ENCODE measurements at regions not wholly inside any gene's neighbourhood (a gene's known extent, or its start where the extent isn't known, plus 50 kb on each side); places are given as distances from the start of the nearest gene placed in this dataset.

- H3K4me3 ChIP-seq (ENCODE audit: control insufficient read depth, low read depth, low read length): no peak overlapping the region
- no peak for DNase-seq (ENCODE audit: low read depth)
- TF ChIP-seq, protein P1, sequence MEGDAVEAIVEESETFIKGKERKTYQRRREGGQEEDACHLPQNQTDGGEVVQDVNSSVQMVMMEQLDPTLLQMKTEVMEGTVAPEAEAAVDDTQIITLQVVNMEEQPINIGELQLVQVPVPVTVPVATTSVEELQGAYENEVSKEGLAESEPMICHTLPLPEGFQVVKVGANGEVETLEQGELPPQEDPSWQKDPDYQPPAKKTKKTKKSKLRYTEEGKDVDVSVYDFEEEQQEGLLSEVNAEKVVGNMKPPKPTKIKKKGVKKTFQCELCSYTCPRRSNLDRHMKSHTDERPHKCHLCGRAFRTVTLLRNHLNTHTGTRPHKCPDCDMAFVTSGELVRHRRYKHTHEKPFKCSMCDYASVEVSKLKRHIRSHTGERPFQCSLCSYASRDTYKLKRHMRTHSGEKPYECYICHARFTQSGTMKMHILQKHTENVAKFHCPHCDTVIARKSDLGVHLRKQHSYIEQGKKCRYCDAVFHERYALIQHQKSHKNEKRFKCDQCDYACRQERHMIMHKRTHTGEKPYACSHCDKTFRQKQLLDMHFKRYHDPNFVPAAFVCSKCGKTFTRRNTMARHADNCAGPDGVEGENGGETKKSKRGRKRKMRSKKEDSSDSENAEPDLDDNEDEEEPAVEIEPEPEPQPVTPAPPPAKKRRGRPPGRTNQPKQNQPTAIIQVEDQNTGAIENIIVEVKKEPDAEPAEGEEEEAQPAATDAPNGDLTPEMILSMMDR (conservative IDR thresholded peaks at IDR 0.05; ENCODE audit: control insufficient read depth, insufficient read depth, low read depth, low read length): no peak
Measured at GRCh38 chr3:160140756-160141155, 84.5 kb upstream of the C3orf80 start.

DNA sequence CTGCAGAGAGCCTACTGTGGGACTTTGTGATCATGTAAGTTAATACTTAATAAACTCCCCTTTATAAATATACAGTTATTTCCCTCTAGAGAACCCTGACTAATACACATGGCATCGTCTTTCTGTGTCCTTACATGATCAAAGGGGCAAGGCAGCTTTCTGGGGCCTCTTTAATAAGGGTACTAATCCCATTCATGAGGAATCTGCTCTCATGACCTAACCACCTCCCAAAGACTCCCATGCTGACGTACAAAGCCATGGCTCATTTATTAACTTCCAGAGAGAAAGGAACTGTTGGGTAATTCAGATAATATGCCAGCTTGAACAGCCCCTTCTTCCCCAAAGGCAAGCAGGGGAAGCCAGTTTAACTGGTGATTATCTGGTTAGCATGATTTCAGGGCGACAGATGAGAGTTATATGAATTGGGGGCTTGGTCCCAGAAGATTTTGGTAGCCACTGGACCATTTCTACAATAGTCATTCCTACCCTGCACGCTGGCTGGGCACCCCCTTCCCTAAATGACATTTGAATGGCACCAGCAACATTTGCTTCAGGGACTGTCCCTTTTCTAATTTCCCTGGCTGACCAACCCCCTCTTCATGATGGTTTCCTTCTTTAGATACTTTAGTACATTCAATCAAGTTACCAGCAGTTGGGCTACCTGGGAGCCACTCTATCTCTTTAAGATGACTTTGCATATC is 83.6 kb upstream of the C3orf80 start:
- DNase-seq (ENCODE audit: low read depth): peak; percentile 28
- TF ChIP-seq, protein P1 (conservative IDR thresholded peaks at IDR 0.05; ENCODE audit: control insufficient read depth, insufficient read depth, low read depth, low read length): no peak
- H3K4me3 ChIP-seq (ENCODE audit: control insufficient read depth, low read depth, low read length): no peak overlapping the region

GRCh38 chr3:160143482-160143881 is 81.7 kb upstream of the C3orf80 start:
- no peak for DNase-seq (ENCODE audit: low read depth)

GRCh38 chr3:160150066-160150465 is 75.2 kb upstream of the C3orf80 start:
- TF ChIP-seq, protein P1 (conservative IDR thresholded peaks at IDR 0.05; ENCODE audit: control insufficient read depth, insufficient read depth, low read depth, low read length): no peak
- H3K4me3 ChIP-seq (ENCODE audit: control insufficient read depth, low read depth, low read length): no peak overlapping the region
- DNase-seq (ENCODE audit: low read depth): peak; percentile 25

More at GRCh38 chr3:160143482-160143881, 81.7 kb upstream of the C3orf80 start:
- TF ChIP-seq, protein P1 (conservative IDR thresholded peaks at IDR 0.05; ENCODE audit: control insufficient read depth, insufficient read depth, low read depth, low read length): no peak
- H3K4me3 ChIP-seq (ENCODE audit: control insufficient read depth, low read depth, low read length): no peak overlapping the region

DNA sequence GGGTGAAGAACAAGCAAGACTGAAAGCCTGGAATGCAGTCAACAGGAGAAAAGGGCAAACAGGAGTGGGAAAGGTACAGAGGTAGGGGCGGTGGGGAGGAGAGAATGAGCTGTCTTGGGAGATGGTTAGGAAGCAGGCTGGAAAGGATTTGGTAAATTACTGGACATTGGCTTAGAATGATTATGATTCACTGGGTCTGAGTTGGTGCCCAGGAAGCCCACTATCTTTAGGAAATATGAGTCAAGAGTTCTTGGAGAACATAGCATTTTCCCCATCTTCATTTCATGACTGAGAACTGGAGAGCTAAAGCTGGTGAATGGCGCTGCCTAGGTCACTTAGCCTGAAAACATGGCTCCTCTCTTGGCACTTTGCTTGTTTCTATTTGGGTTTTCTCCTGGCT is 74.7 kb upstream of the C3orf80 start:
- DNase-seq (ENCODE audit: low read depth): peak; percentile 89
- H3K4me3 ChIP-seq (ENCODE audit: control insufficient read depth, low read depth, low read length): no peak overlapping the region
- TF ChIP-seq, protein P1 (conservative IDR thresholded peaks at IDR 0.05; ENCODE audit: control insufficient read depth, insufficient read depth, low read depth, low read length): no peak

DNA sequence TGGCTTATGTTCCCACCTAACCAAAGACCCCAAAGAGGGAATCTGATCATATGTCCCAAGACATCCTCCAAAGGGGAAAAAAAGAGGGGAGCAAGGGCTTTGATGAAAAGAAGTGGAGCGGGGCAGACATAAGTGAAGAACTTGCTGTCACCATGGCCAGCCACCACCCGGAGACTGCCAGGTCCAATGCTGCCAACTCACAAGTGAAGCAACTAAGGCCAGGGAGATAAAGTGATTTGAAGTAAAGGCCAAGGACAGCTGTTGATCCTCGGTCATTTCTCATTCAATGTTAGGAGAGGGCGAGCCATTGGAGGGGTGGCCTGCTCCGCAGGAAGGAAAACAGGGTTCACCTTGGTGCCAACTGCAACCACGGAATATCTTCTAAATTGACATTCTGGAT is 72.6 kb upstream of the C3orf80 start:
- TF ChIP-seq, protein P1 (conservative IDR thresholded peaks at IDR 0.05; ENCODE audit: control insufficient read depth, insufficient read depth, low read depth, low read length): no peak
- no peak overlapping the region for H3K4me3 ChIP-seq (ENCODE audit: control insufficient read depth, low read depth, low read length)
- DNase-seq (ENCODE audit: low read depth): no peak

Data from fibroblast of mammary gland (primary cell).